ENCODE measurements at regions not wholly inside any gene's neighbourhood (a gene's known extent, or its start where the extent isn't known, plus 50 kb on each side); places are given as distances from the start of the nearest gene placed in this dataset.

- H3K9me1 ChIP-seq (replicated peaks; ENCODE audit: control insufficient read depth, extremely low read depth, insufficient read depth, low read length) = no peaks in the 10 kb centered on the region
- ChIA-PET POLR2A (no interaction called here), CTCF (interaction anchor here (0.6 to 1.9 kb wide), 2 partner anchors 28 to 31 kb away, joined by 4 to 11 read pairs; no protein-coding TSS in a partner anchor)
- no peak overlapping the region for H2AFZ ChIP-seq (ENCODE audit: low read depth, low read length)
- no peaks in the 10 kb centered on the region for H3K9me3 ChIP-seq (replicated peaks; ENCODE audit: control insufficient read depth, insufficient read depth, low read length)
- FAIRE-seq = no peak
- H4K20me1 ChIP-seq (replicated peaks; ENCODE audit: control insufficient read depth, extremely low read depth, insufficient read depth, low read length) = no peaks in the 10 kb centered on the region
- TF ChIP-seq MYC (IDR thresholded peaks at IDR 0.05; ENCODE audit: low read depth, low read length) (no peak), GATA2 (IDR thresholded peaks at IDR 0.05; ENCODE audit: insufficient read depth, insufficient read length, low read depth, low read length) (no peak)
- H3K4me1 ChIP-seq (ENCODE audit: control insufficient read depth, extremely low read depth, insufficient read depth, low read length) = no peaks in the 10 kb centered on the region
- no TSS peak for BruUV-seq (replicated peaks)
- H3K4me2 ChIP-seq (ENCODE audit: insufficient read depth, low read length) = no peak overlapping the region
- DNase-seq (ENCODE audit: low read depth, low spot score) = no peak
- no peaks in the 10 kb centered on the region for H3K27me3 ChIP-seq (ENCODE audit: control insufficient read depth in 2 of 2, insufficient read depth in 2 of 2, low read length in 2 of 2)
- no peak overlapping the region for H3K9ac ChIP-seq (replicated peaks; ENCODE audit: extremely low read depth, insufficient read depth, low read length)
- intact Hi-C loops (cut with micrococcal nuclease) (no loop called here), dilution Hi-C loops (cut with MboI; ENCODE audit: extremely low pct_ligation_motif_present, low sequenced_read_pairs) (no loop called here)
- H3K27ac ChIP-seq (ENCODE audit: insufficient read depth, low read depth, low read length) = no peak overlapping the region
- H3K36me3 ChIP-seq (ENCODE audit: control insufficient read depth in 2 of 2, extremely low read depth in 1 of 2, insufficient read depth in 2 of 2, low read length in 2 of 2) = no peaks in the 10 kb centered on the region
- no peaks in the 10 kb centered on the region for H3K79me2 ChIP-seq (ENCODE audit: control insufficient read depth, insufficient read depth, low read length)
- H3K4me3 ChIP-seq (replicated peaks in 1 of 3; ENCODE audit: insufficient read depth in 1 of 3, low read depth in 1 of 3, low read length in 3 of 3) = no peak overlapping the region
These were observed 202.4 kb downstream of the IRF8 start for GRCh38 chr16:86101137-86101896.

DNA sequence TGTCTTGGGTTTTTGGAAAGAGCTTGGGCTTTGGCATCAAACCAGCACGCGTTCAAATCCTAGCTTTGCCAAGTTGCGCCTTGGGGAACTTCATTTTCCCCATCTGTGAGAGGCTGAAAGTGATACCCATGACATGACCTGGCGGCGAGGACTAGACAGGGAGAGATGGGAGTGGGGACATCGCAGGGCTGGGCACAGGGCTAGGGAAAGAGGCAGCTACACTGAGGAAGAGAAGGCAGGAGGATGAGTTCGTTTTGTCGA lies 202.9 kb downstream of the IRF8 start:
- no TSS peak for BruUV-seq (replicated peaks)

More for the DNA sequence above, 202.9 kb downstream of the IRF8 start:
- no peaks in the 10 kb centered on the region for H3K27me3 ChIP-seq (ENCODE audit: control insufficient read depth in 2 of 2, insufficient read depth in 2 of 2, low read length in 2 of 2)
- no peak overlapping the region for H3K27ac ChIP-seq (ENCODE audit: insufficient read depth, low read depth, low read length)
- H3K4me3 ChIP-seq (replicated peaks in 1 of 3; ENCODE audit: insufficient read depth in 1 of 3, low read depth in 1 of 3, low read length in 3 of 3) = no peak overlapping the region
- dilution Hi-C loops (cut with MboI; ENCODE audit: extremely low pct_ligation_motif_present, low sequenced_read_pairs) (no loop called here), intact Hi-C loops (cut with micrococcal nuclease) (no loop called here)
- FAIRE-seq (no peak), DNase-seq (ENCODE audit: low read depth, low spot score) (no peak)
- H3K9me1 ChIP-seq (replicated peaks; ENCODE audit: control insufficient read depth, extremely low read depth, insufficient read depth, low read length) = no peaks in the 10 kb centered on the region
- TF ChIP-seq GATA2 (IDR thresholded peaks at IDR 0.05; ENCODE audit: insufficient read depth, insufficient read length, low read depth, low read length) (no peak), POLR2A (IDR thresholded peaks at IDR 0.05; ENCODE audit: low read depth, low read length) (no peak), EZH2 (IDR thresholded peaks at IDR 0.05; ENCODE audit: borderline replicate concordance, low read depth, low read length, severe bottlenecking) (no peak), POLR2AphosphoS5 (IDR thresholded peaks at IDR 0.05; ENCODE audit: insufficient read depth, low read depth, low read length) (no peak), JUN (IDR thresholded peaks at IDR 0.05; ENCODE audit: borderline replicate concordance, insufficient read depth, insufficient read length, low read depth) (no peak), FOS (IDR thresholded peaks at IDR 0.05; ENCODE audit: borderline replicate concordance, insufficient read depth, low read length) (no peak), MYC (IDR thresholded peaks at IDR 0.05; ENCODE audit: low read depth, low read length) (no peak)
- TF ChIP-seq, protein P1, sequence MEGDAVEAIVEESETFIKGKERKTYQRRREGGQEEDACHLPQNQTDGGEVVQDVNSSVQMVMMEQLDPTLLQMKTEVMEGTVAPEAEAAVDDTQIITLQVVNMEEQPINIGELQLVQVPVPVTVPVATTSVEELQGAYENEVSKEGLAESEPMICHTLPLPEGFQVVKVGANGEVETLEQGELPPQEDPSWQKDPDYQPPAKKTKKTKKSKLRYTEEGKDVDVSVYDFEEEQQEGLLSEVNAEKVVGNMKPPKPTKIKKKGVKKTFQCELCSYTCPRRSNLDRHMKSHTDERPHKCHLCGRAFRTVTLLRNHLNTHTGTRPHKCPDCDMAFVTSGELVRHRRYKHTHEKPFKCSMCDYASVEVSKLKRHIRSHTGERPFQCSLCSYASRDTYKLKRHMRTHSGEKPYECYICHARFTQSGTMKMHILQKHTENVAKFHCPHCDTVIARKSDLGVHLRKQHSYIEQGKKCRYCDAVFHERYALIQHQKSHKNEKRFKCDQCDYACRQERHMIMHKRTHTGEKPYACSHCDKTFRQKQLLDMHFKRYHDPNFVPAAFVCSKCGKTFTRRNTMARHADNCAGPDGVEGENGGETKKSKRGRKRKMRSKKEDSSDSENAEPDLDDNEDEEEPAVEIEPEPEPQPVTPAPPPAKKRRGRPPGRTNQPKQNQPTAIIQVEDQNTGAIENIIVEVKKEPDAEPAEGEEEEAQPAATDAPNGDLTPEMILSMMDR (IDR thresholded peaks at IDR 0.05; ENCODE audit: extremely low read depth in 1 of 2, insufficient read depth in 1 of 2, low read depth in 1 of 2, low read length in 2 of 2) = no peak
- TF ChIP-seq, protein P2, sequence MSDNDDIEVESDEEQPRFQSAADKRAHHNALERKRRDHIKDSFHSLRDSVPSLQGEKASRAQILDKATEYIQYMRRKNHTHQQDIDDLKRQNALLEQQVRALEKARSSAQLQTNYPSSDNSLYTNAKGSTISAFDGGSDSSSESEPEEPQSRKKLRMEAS (IDR thresholded peaks at IDR 0.05; ENCODE audit: insufficient read depth, insufficient read length) = no peak
- CTCF ChIA-PET = no interaction called here
- no peaks in the 10 kb centered on the region for H4K20me1 ChIP-seq (replicated peaks; ENCODE audit: control insufficient read depth, extremely low read depth, insufficient read depth, low read length)
- no peaks in the 10 kb centered on the region for H3K4me1 ChIP-seq (ENCODE audit: control insufficient read depth, extremely low read depth, insufficient read depth, low read length)
- H3K79me2 ChIP-seq (ENCODE audit: control insufficient read depth, insufficient read depth, low read length) = no peaks in the 10 kb centered on the region
- no peaks in the 10 kb centered on the region for H3K9me3 ChIP-seq (replicated peaks; ENCODE audit: control insufficient read depth, insufficient read depth, low read length)
- no peak overlapping the region for H3K4me2 ChIP-seq (ENCODE audit: insufficient read depth, low read length)
- H3K9ac ChIP-seq (replicated peaks; ENCODE audit: extremely low read depth, insufficient read depth, low read length) = no peak overlapping the region
- H2AFZ ChIP-seq (ENCODE audit: low read depth, low read length) = no peak overlapping the region
- POLR2A ChIA-PET = no interaction called here
- no peaks in the 10 kb centered on the region for H3K36me3 ChIP-seq (ENCODE audit: control insufficient read depth in 2 of 2, extremely low read depth in 1 of 2, insufficient read depth in 2 of 2, low read length in 2 of 2)

All from endothelial cell of umbilical vein (primary cell).